ENCODE measurements at regions not wholly inside any gene's neighbourhood (a gene's known extent, or its start where the extent isn't known, plus 50 kb on each side); places are given as distances from the start of the nearest gene placed in this dataset.

DNA sequence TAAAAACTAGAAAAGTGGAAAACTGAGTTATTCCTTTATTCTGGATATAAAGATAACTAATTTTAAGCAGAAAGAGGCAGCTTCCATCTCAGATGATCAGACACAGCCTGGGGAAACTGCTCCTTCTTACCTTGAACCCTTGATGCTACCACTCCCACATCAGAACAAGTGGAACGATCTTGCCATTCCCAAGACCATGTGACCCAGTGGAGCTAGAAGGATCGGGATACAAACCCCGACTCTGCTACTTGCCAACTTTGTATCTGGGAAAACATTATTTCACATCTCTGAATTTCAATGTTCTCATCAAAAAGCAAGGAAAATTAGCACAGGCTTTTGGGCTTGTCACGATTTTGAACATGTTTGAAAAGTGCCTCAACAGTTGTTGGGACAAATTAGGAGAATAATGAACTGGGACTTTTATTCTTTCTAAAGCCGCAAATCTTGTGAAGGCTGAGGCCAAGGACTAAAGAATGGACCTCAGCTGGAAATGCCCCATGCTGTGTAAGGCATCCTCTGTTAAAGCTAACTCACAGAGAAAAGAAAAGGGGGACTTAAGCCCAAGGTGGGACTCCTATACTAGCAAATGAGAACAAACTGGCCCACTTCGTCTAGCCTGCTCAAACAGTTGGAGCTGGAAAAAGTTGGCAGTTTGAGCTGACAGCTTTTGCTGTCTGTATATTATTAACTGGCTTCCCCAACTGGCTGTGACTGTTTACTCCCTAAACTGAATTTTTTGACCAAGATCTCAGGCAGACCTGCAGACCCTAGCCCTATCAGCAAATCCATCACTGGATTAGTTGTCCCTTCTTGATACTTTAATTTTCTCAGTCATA, 552.3 kb downstream of the EFNA5 start:
- DNase-seq (ENCODE audit: low read depth) (no peak), FAIRE-seq (no peak)
- Histone ChIP-seq H3K27me3 (ENCODE audit: control insufficient read depth, insufficient read depth, low read length) (no peaks in the 10 kb centered on the region), H3K4me3 (ENCODE audit: low read depth, low read length) (no peak overlapping the region), H3K36me3 (ENCODE audit: control insufficient read depth, insufficient read depth, low read length) (no peaks in the 10 kb centered on the region)
- TF ChIP-seq, protein P1, sequence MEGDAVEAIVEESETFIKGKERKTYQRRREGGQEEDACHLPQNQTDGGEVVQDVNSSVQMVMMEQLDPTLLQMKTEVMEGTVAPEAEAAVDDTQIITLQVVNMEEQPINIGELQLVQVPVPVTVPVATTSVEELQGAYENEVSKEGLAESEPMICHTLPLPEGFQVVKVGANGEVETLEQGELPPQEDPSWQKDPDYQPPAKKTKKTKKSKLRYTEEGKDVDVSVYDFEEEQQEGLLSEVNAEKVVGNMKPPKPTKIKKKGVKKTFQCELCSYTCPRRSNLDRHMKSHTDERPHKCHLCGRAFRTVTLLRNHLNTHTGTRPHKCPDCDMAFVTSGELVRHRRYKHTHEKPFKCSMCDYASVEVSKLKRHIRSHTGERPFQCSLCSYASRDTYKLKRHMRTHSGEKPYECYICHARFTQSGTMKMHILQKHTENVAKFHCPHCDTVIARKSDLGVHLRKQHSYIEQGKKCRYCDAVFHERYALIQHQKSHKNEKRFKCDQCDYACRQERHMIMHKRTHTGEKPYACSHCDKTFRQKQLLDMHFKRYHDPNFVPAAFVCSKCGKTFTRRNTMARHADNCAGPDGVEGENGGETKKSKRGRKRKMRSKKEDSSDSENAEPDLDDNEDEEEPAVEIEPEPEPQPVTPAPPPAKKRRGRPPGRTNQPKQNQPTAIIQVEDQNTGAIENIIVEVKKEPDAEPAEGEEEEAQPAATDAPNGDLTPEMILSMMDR (IDR thresholded peaks at IDR 0.05; ENCODE audit: insufficient read depth, low read length, severe bottlenecking) = no peak

DNA sequence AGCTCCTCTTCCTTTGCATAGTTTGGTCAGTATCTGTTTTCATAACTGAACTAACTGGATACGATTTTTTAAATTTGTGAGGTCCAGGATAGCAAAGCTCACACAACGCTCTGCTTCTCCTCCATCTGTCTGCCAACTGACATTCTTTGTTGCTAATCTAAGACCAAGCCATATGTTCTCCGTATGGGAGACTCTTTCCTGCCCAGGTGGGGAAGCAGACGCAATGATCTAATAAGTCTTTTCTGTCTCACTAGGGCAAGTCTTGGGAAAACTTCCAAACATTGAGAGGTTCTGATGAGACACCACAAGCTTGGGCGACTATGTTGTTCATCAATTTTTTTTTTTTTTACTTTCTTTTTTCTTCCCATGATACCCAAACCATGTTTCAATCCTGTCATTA, 558.5 kb downstream of the EFNA5 start:
- DNase-seq (ENCODE audit: low read depth) = no peak

DNA sequence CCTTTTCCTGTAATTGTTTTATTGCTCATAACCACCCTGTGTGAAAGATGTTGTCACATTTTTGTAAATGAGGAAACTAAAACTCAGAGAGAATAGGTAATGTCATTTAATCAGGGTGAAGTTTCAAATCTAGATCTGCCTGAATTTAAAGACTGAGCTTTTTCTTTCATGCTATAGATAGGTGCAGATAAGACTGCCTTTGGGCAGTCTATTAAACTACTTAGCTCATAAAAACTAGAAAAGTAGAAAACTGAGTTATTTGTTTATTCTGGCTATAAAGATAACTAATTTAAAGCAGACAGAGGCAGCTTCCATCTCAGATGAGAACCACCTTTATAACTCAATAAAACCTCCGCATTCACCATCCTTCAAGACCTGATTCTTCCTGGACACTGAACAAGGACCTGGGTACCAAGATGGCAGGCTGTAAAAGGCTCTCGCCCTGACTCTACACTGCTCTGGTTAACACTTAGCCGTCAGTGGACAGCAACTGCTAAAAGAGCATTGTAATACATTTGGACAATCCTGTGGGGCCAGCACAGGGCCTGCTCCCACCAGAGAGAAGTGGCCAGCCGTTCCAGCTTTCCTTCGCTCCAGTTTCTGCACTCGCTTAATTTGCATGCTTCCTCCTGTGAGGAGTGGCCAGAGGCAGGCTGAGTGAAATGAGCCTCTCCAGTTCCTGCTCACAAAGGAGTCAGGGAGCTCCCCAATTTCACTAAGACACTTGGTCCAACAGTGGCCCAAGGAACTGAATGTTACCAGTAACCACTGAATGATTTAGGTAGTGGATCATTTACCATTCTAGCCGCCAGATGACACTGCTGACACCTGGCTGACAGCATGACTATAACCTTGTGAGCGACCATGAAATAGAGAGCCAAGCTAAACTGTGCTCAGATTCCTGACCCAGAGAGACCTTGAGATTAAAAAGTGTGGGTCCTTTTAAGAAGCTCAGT, 566.4 kb downstream of the EFNA5 start:
- H3K27me3 ChIP-seq (ENCODE audit: control insufficient read depth, insufficient read depth, low read length) = no peaks in the 10 kb centered on the region
- DNase-seq (ENCODE audit: low read depth) = peak; percentile 13
- FAIRE-seq = peak; percentile 47

More for the DNA sequence above, 558.5 kb downstream of the EFNA5 start:
- no peaks in the 10 kb centered on the region for H3K36me3 ChIP-seq (ENCODE audit: control insufficient read depth, insufficient read depth, low read length)
- TF ChIP-seq, protein P1 (IDR thresholded peaks at IDR 0.05; ENCODE audit: insufficient read depth, low read length, severe bottlenecking) = no peak
- no peak overlapping the region for H3K4me3 ChIP-seq (ENCODE audit: low read depth, low read length)
- FAIRE-seq = no peak
- H3K27me3 ChIP-seq (ENCODE audit: control insufficient read depth, insufficient read depth, low read length) = no peaks in the 10 kb centered on the region

DNA sequence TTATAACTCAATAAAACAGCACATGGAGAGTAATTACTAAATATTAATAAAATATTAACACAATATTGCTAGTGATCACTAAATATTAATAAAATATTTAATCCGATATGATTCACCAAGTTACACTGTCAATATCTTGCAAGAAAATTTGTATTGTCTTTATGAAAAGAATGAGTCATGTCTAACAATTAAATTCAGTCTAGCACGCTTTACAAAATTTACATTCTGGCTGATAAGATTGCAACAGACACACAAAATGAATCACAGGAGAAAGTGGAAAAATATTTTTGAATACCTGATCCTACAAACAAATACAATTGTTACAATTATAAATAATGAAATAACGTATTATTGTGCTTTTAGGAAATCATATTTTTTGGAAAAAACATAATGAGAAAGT, 567.2 kb downstream of the EFNA5 start:
- Histone ChIP-seq H3K27me3 (ENCODE audit: control insufficient read depth, insufficient read depth, low read length) (no peaks in the 10 kb centered on the region), H3K36me3 (ENCODE audit: control insufficient read depth, insufficient read depth, low read length) (no peaks in the 10 kb centered on the region), H3K4me3 (ENCODE audit: low read depth, low read length) (no peak overlapping the region)
- peak; percentile 60 for DNase-seq (ENCODE audit: low read depth)
- TF ChIP-seq, protein P1 (IDR thresholded peaks at IDR 0.05; ENCODE audit: insufficient read depth, low read length, severe bottlenecking) = no peak
- FAIRE-seq = no peak

More for the DNA sequence above, 566.4 kb downstream of the EFNA5 start:
- TF ChIP-seq, protein P1 (IDR thresholded peaks at IDR 0.05; ENCODE audit: insufficient read depth, low read length, severe bottlenecking) = peak; percentile 25
- Histone ChIP-seq H3K4me3 (ENCODE audit: low read depth, low read length) (no peak overlapping the region), H3K36me3 (ENCODE audit: control insufficient read depth, insufficient read depth, low read length) (no peaks in the 10 kb centered on the region)

DNA sequence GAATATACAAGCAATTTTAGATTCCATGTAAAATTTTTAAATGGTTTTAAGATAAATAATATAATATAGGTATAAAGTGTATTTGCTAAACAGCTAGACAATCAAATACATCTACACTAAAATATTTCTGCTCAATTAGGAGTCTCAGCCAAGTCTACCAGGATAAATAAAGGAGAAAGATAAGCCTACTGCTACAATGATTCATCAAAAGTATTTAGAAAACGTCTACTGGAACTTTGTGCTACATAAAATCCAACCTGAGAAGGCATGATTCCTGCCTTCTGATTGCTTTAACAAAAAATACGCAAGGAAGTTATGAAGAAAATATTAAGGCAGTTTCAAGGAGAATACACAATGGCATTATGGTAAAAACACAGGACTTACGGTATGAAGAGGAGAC, 570.6 kb downstream of the EFNA5 start:
- no peak for DNase-seq (ENCODE audit: low read depth)
- FAIRE-seq = no peak
- TF ChIP-seq, protein P1 (IDR thresholded peaks at IDR 0.05; ENCODE audit: insufficient read depth, low read length, severe bottlenecking) = no peak
- Histone ChIP-seq H3K27me3 (ENCODE audit: control insufficient read depth, insufficient read depth, low read length) (no peaks in the 10 kb centered on the region), H3K4me3 (ENCODE audit: low read depth, low read length) (no peak overlapping the region), H3K36me3 (ENCODE audit: control insufficient read depth, insufficient read depth, low read length) (no peaks in the 10 kb centered on the region)
